ENCODE measurements at regions not wholly inside any gene's neighbourhood (a gene's known extent, or its start where the extent isn't known, plus 50 kb on each side); places are given as distances from the start of the nearest gene placed in this dataset.

- DNase-seq = no peak
Measured at GRCh38 chr3:181660337-181660736, 51.4 kb upstream of the SOX2 start.

- DNase-seq = no peak
Measured at GRCh38 chr3:181637456-181637855, 74.3 kb upstream of the SOX2 start.

GRCh38 chr3:181637056-181637455, 74.7 kb upstream of the SOX2 start:
- no peak for DNase-seq

- DNase-seq = no peak
Measured at GRCh38 chr3:181635141-181635540, 76.6 kb upstream of the SOX2 start.

- DNase-seq = no peak
Measured at GRCh38 chr3:181633556-181633955, 78.2 kb upstream of the SOX2 start.

- no peak for DNase-seq
Measured at GRCh38 chr3:181631901-181632300, 79.8 kb upstream of the SOX2 start.

- no peak for DNase-seq
Measured at GRCh38 chr3:181630853-181631252, 80.9 kb upstream of the SOX2 start.

GRCh38 chr3:181629711-181630110, 82.0 kb upstream of the SOX2 start:
- DNase-seq = no peak

GRCh38 chr3:181629029-181629428, 82.7 kb upstream of the SOX2 start:
- peak; percentile 21 to 59 for DNase-seq

- DNase-seq = no peak
Measured at GRCh38 chr3:181628384-181628783, 83.3 kb upstream of the SOX2 start.

- no peak for DNase-seq
Measured at GRCh38 chr3:181626036-181626435, 85.7 kb upstream of the SOX2 start.

- no peak for DNase-seq
Measured at GRCh38 chr3:181623924-181624694, 87.6 kb upstream of the SOX2 start.

GRCh38 chr3:181622365-181622764, 89.4 kb upstream of the SOX2 start:
- DNase-seq = no peak

- DNase-seq = no peak
Measured at GRCh38 chr3:181619897-181620296, 91.8 kb upstream of the SOX2 start.

- no peak for DNase-seq
Measured at GRCh38 chr3:181618260-181618659, 93.5 kb upstream of the SOX2 start.

- DNase-seq = no peak
Measured at GRCh38 chr3:181616088-181617070, 95.3 kb upstream of the SOX2 start.

GRCh38 chr3:181615666-181616065, 96.1 kb upstream of the SOX2 start:
- no peak for DNase-seq

GRCh38 chr3:181614878-181615277, 96.8 kb upstream of the SOX2 start:
- DNase-seq = no peak

- no peak for DNase-seq
Measured at GRCh38 chr3:181613813-181614212, 97.9 kb upstream of the SOX2 start.

GRCh38 chr3:181613191-181613590, 98.5 kb upstream of the SOX2 start:
- no peak for DNase-seq

GRCh38 chr3:181610973-181611265, 100.8 kb upstream of the SOX2 start:
- no peak for DNase-seq

- no peak for DNase-seq
Measured at GRCh38 chr3:181610083-181610972, 101.4 kb upstream of the SOX2 start.

All from inflammatory macrophage treated with lipopolysaccharide for 1 hour (primary cell).